ENCODE measurements at regions not wholly inside any gene's neighbourhood (a gene's known extent, or its start where the extent isn't known, plus 50 kb on each side); places are given as distances from the start of the nearest gene placed in this dataset.

GRCh38 chr4:54571293-54572151 is 86.2 kb upstream of the KIT start:
- WGBS (ENCODE audit: low lambda C conversion rate), result 10% methylated on average over 9 of the region's 12 CpGs
- DNase-seq (ENCODE audit: low spot score) (no peak), ATAC-seq (no peak), FAIRE-seq (no peak)
- POLR2A ChIA-PET, result no interaction called here
- in situ Hi-C loops (cut with HindIII; ENCODE audit: extremely low pct_ligation_motif_present, low pct_unique_long_range_greater_than_20kb) (no loop called here), intact Hi-C loops (cut with micrococcal nuclease; ENCODE audit: unreplicated experiment) (no loop called here)
- no peaks in the 10 kb centered on the region for H3K4me1 ChIP-seq (ENCODE audit: insufficient read depth, low read length)
- CTCF ChIA-PET (ENCODE audit: low intra/inter-chr PET ratio, low total read pairs), result no interaction called here
- no peak overlapping the region for H2AFZ ChIP-seq (ENCODE audit: low read length)
- H3K4me2 ChIP-seq (ENCODE audit: low read depth, low read length), result no peak overlapping the region
- no peaks in the 10 kb centered on the region for H3K9me3 ChIP-seq (ENCODE audit: low read length)
- TF ChIP-seq ZNF652 (CRISPR knock-in tag; IDR thresholded peaks at IDR 0.05; ENCODE audit: borderline replicate concordance, low read depth) (no peak), ZNF3 (CRISPR knock-in tag; IDR thresholded peaks at IDR 0.05) (no peak), GLMP (CRISPR knock-in tag; IDR thresholded peaks at IDR 0.05; ENCODE audit: borderline replicate concordance) (no peak), JUN (CRISPR knock-in tag; IDR thresholded peaks at IDR 0.05) (no peak), ZNF460 (CRISPR knock-in tag; IDR thresholded peaks at IDR 0.05; ENCODE audit: borderline replicate concordance) (no peak), RORA (CRISPR knock-in tag; IDR thresholded peaks at IDR 0.05) (no peak), MED13 (CRISPR knock-in tag; IDR thresholded peaks at IDR 0.05) (no peak), ZBTB33 (CRISPR knock-in tag; IDR thresholded peaks at IDR 0.05) (no peak), ZNF614 (CRISPR knock-in tag; IDR thresholded peaks at IDR 0.05; ENCODE audit: borderline replicate concordance) (no peak), ATF4 (CRISPR knock-in tag; IDR thresholded peaks at IDR 0.05) (no peak), ZNF850 (CRISPR knock-in tag; conservative IDR thresholded peaks at IDR 0.05) (no peak), ZNF264 (CRISPR knock-in tag; IDR thresholded peaks at IDR 0.05) (no peak), ZNF414 (CRISPR knock-in tag; IDR thresholded peaks at IDR 0.05) (no peak), ZNF331 (CRISPR knock-in tag; IDR thresholded peaks at IDR 0.05) (no peak), RXRA (CRISPR knock-in tag; IDR thresholded peaks at IDR 0.05) (no peak), ZNF7 (CRISPR knock-in tag; IDR thresholded peaks at IDR 0.05) (no peak), ZKSCAN8 (CRISPR knock-in tag; IDR thresholded peaks at IDR 0.05; ENCODE audit: borderline replicate concordance) (no peak)
- H4K20me1 ChIP-seq (ENCODE audit: insufficient read depth, low read length), result no peaks in the 10 kb centered on the region
- no peak overlapping the region for H3K9ac ChIP-seq (ENCODE audit: insufficient read depth, low read depth, low read length)
- no peaks in the 10 kb centered on the region for H3K36me3 ChIP-seq (replicated peaks in 1 of 2; ENCODE audit: control insufficient read depth in 1 of 2, insufficient read depth in 2 of 2, low read length in 2 of 2)
- no peak overlapping the region for H3K27ac ChIP-seq (ENCODE audit: extremely low read length, insufficient read depth, low read length)
- no TSS peak for BruUV-seq (replicated peaks)
- H3K4me3 ChIP-seq (replicated peaks in 1 of 3; ENCODE audit: insufficient read depth in 1 of 3, low read depth in 2 of 3, low read length in 3 of 3), result no peak overlapping the region
- H3K27me3 ChIP-seq (ENCODE audit: control insufficient read depth in 1 of 2, insufficient read depth in 2 of 2, low read length in 2 of 2), result no peaks in the 10 kb centered on the region; a peak in 2 of 5 replicates
- H3K79me2 ChIP-seq (ENCODE audit: insufficient read depth, low read length), result no peaks in the 10 kb centered on the region
